Parathyroid adenoma (tissue), 2 donors: ENCODE measurements at regions not wholly inside any gene's neighbourhood (a gene's known extent, or its start where the extent isn't known, plus 50 kb on each side); places are given as distances from the start of the nearest gene placed in this dataset.
A peak's percentile ranks its signal among the peaks of the same experiment; 100 is the strongest.

Experiments used
- H2AFZ ChIP-seq: fragments of 300-600 bp; sonication (generic); one replicate; pipeline ENCODE4 v1.7.0; 2017; ENCODE audit warnings: antibody characterized with exemption, mild to moderate bottlenecking
- H3K27ac ChIP-seq: fragments of 300-600 bp; sonication (generic); one replicate; pipeline ENCODE4 v1.7.0; 2017
- H3K27me3 ChIP-seq: fragments of 300-600 bp; sonication (generic); one replicate; pipeline ENCODE4 v1.7.0; 2017; ENCODE audit warnings: low read length; ENCODE audit not compliant: control insufficient read depth, insufficient read depth
- H3K36me3 ChIP-seq: fragments of 300-600 bp; sonication (generic); one replicate; pipeline ENCODE4 v1.7.0; 2017; ENCODE audit warnings: low read length; ENCODE audit not compliant: control insufficient read depth, insufficient read depth
- H3K4me1 ChIP-seq: fragments of 300-600 bp; sonication (generic); one replicate; pipeline ENCODE4 v1.7.0; 2017; ENCODE audit warnings: control low read depth
- H3K4me2 ChIP-seq: fragments of 300-600 bp; sonication (generic); one replicate; pipeline ENCODE4 v1.7.0; 2017; ENCODE audit warnings: low read length
- H3K4me3 ChIP-seq: fragments of 300-600 bp; sonication (generic); one replicate; pipeline ENCODE4 v1.7.0; 2017; ENCODE audit warnings: low read depth, low read length
- H3K79me2 ChIP-seq: fragments of 300-600 bp; sonication (generic); one replicate; pipeline ENCODE4 v1.7.0; 2017; ENCODE audit warnings: control low read depth
- H3K9ac ChIP-seq: fragments of 300-600 bp; sonication (generic); one replicate; pipeline ENCODE4 v1.7.0; 2017; ENCODE audit warnings: mild to moderate bottlenecking
- H3K9me3 ChIP-seq: fragments of 300-600 bp; sonication (generic); one replicate; pipeline ENCODE4 v1.7.0; 2017; ENCODE audit warnings: low read length; ENCODE audit not compliant: control insufficient read depth
- TF ChIP-seq, protein P1 (sequence below): fragments of 300-600 bp; sonication (generic); IDR thresholded peaks from one replicate; pipeline ENCODE4 v1.7.0; 2017; ENCODE audit warnings: antibody characterized with exemption, mild to moderate bottlenecking
- donor health status: primary hyperparathyroidism.

DNA sequence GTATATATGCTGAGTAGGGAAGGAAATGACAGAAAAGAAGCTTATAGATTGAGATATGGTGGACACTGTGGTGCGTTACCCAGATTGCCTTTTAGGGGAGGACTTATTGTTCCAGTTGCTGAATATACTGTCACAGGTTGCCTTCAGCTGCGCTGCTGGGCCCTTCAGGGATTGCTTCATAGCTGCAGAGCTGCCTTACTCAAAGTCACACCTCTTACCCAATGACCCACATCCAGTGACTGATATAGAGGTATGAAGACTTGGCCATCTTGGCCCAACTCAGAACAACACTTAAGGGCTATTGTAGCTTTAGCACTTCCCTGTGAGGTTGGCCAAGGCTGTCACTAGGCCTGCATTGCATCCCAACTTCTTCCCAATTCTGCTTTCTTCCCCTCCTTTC is 63.4 kb upstream of the TMEM164 start:
- no peaks in the 10 kb centered on the region for H3K27me3 ChIP-seq
- TF ChIP-seq, protein P1, sequence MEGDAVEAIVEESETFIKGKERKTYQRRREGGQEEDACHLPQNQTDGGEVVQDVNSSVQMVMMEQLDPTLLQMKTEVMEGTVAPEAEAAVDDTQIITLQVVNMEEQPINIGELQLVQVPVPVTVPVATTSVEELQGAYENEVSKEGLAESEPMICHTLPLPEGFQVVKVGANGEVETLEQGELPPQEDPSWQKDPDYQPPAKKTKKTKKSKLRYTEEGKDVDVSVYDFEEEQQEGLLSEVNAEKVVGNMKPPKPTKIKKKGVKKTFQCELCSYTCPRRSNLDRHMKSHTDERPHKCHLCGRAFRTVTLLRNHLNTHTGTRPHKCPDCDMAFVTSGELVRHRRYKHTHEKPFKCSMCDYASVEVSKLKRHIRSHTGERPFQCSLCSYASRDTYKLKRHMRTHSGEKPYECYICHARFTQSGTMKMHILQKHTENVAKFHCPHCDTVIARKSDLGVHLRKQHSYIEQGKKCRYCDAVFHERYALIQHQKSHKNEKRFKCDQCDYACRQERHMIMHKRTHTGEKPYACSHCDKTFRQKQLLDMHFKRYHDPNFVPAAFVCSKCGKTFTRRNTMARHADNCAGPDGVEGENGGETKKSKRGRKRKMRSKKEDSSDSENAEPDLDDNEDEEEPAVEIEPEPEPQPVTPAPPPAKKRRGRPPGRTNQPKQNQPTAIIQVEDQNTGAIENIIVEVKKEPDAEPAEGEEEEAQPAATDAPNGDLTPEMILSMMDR = no peak
- no peak overlapping the region for H3K4me2 ChIP-seq
- no peak overlapping the region for H2AFZ ChIP-seq
- no peaks in the 10 kb centered on the region for H3K9me3 ChIP-seq
- no peak overlapping the region for H3K4me3 ChIP-seq
- no peaks in the 10 kb centered on the region for H3K79me2 ChIP-seq
- H3K27ac ChIP-seq = no peak overlapping the region
- H3K9ac ChIP-seq = no peak overlapping the region
- peaks cover 6% of the 10 kb centered on the region for H3K4me1 ChIP-seq
- H3K36me3 ChIP-seq = no peaks in the 10 kb centered on the region

DNA sequence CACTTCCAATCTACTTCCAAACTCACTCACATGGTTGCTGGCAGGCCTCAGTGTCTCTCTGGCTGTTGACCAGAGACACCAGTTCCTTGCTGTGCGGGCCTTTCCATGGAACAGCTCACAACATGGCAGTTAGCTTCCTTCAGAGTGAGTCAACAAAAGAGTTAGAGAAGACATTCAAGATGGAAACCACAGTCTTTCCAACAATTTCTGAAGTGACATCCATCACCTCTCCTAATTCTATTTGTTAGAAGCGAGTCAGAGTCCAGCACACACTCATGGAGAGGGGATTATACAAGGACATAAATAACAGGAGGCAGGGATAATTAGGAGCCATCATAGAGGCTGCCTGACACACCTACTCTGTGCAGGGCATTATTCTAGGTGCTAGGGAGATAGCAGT is 62.5 kb upstream of the TMEM164 start:
- no peak overlapping the region for H3K9ac ChIP-seq
- H3K4me1 ChIP-seq = peaks cover 6% of the 10 kb centered on the region
- no peak overlapping the region for H3K4me3 ChIP-seq
- H3K9me3 ChIP-seq = no peaks in the 10 kb centered on the region
- no peak overlapping the region for H2AFZ ChIP-seq
- H3K4me2 ChIP-seq = no peak overlapping the region
- H3K27ac ChIP-seq = no peak overlapping the region
- no peaks in the 10 kb centered on the region for H3K27me3 ChIP-seq
- TF ChIP-seq, protein P1 = no peak
- no peaks in the 10 kb centered on the region for H3K79me2 ChIP-seq
- no peaks in the 10 kb centered on the region for H3K36me3 ChIP-seq

DNA sequence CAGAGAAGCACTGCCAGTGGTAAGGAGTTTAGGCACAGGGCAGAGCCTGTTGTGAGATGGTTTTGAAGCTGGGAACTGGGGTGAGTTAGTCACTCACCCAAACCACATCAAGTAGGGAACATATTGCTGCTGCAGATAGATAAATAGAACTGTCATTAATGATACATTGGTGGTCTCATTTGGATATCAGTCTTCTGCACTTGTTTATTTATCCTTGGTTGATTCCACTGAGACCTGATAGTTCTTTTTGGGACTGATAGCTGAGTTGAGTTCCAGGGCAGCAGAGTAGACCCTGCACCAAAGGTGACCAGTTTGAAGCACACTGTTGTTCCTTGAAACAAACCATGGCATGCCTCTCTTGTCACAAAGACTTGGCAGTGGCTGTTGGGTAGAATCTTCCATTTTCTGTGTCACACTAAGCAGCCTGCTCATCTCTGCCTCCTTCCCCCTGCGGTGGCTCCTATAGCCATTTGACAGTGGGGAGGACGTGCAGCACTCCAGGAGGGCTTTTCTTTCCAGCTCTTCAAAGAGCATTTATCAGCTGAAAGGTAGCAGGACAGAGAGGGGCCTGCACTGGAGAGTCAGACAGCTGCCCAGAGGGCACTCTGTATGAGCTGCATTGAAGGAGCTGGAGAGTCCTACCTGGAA is 59.7 kb upstream of the TMEM164 start:
- Histone ChIP-seq H3K9me3 (no peaks in the 10 kb centered on the region), H2AFZ (peak overlapping the region; percentile 38), H3K79me2 (no peaks in the 10 kb centered on the region), H3K9ac (no peak overlapping the region), H3K27ac (peak overlapping the region; percentile 42), H3K4me3 (no peak overlapping the region), H3K36me3 (no peaks in the 10 kb centered on the region), H3K4me1 (peaks cover 6% of the 10 kb centered on the region), H3K4me2 (no peak overlapping the region), H3K27me3 (no peaks in the 10 kb centered on the region)
- TF ChIP-seq, protein P1 = no peak

DNA sequence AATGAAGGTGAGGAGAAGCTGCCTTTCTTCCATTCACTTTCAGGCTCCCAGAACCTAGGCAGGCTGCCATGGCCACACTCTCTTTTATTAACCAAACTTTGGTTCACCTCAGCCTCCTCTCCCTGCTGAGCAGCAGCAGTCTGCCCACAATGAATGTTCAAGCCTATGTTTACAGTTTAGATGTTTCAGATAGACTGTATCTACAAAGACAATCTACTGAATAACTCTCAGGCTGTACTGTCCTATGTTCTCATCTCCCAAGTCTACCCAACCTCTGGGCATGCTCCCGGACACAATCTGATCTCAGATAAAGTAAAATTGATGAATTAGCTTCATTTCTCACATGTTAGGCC is 59.2 kb upstream of the TMEM164 start:
- no peaks in the 10 kb centered on the region for H3K9me3 ChIP-seq
- peak overlapping the region; percentile 38 for H2AFZ ChIP-seq
- TF ChIP-seq, protein P1 = no peak
- H3K27ac ChIP-seq = peak overlapping the region; percentile 42
- H3K4me2 ChIP-seq = no peak overlapping the region
- H3K4me3 ChIP-seq = no peak overlapping the region
- peaks cover 6% of the 10 kb centered on the region for H3K4me1 ChIP-seq
- H3K9ac ChIP-seq = no peak overlapping the region
- H3K79me2 ChIP-seq = no peaks in the 10 kb centered on the region
- H3K36me3 ChIP-seq = no peaks in the 10 kb centered on the region
- no peaks in the 10 kb centered on the region for H3K27me3 ChIP-seq

DNA sequence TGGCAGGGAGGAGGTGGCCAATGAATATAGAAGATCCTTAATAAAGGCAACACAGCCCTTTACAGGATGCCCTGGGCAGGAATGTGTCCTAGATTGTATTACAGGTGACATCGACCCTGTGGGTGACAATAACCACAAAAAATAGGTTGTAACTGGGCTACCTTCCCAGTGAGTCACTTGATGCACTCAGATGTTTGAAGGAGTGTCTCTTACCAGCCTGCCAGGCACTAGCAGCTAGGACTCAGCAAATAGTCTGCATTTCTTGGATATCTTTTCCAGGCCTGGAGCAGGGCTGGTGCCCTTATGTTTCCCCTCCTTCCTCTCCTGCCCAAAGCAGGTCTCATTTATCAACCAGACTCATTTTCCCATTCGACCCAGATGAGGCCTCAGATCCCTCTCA is 50.9 kb upstream of the TMEM164 start:
- no peaks in the 10 kb centered on the region for H3K79me2 ChIP-seq
- H3K4me2 ChIP-seq = no peak overlapping the region
- H3K27ac ChIP-seq = no peak overlapping the region
- no peaks in the 10 kb centered on the region for H3K4me1 ChIP-seq
- no peaks in the 10 kb centered on the region for H3K27me3 ChIP-seq
- no peak overlapping the region for H3K9ac ChIP-seq
- H3K36me3 ChIP-seq = no peaks in the 10 kb centered on the region
- TF ChIP-seq, protein P1 = no peak
- H3K9me3 ChIP-seq = no peaks in the 10 kb centered on the region
- H3K4me3 ChIP-seq = no peak overlapping the region
- H2AFZ ChIP-seq = no peak overlapping the region
